ENCODE measurements at regions not wholly inside any gene's neighbourhood (a gene's known extent, or its start where the extent isn't known, plus 50 kb on each side); places are given as distances from the start of the nearest gene placed in this dataset.

DNA sequence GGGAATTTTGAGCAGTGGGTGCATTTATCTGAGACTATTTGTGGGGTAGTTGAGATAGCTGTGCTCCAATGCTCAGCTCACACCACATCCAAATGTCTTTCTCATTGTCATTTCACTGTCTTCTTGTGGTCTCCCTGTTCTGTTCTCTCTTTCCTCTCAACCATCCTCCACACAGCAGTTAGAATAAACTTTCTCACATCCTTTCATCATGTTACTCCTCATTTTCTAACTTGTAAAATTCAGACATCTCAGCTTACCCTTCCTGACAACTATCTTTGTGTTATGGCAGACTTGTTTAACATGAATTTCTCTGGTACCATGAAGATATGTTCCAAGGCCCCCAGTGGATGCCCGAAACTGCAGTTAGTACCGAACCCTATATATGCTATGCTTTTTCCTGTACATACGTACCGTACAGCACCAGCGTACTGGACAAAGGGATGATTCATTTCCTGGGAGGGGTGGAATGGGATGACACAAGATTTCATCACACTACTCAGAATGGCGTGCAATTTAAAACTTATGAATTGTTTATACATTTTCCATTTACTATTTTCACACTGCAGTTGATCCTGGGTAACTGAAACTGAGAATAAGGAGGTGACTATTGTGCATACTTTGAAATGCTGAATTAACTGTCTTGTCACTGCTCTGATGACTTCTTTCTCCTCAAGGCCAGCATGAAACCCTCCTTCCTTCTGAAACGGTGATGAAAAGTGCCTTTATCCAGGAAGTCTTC, 177.1 kb upstream of the SLC38A2 start:
- H2AFZ ChIP-seq (ENCODE audit: low read depth, low read length) = no peak overlapping the region
- H3K4me3 ChIP-seq (ENCODE audit: low read length) = no peak overlapping the region
- no peaks in the 10 kb centered on the region for H3K79me2 ChIP-seq (replicated peaks; ENCODE audit: insufficient read depth, low read length)
- H3K27ac ChIP-seq (ENCODE audit: low read length) = no peak overlapping the region
- no peaks in the 10 kb centered on the region for H3K9me3 ChIP-seq (ENCODE audit: low read length)
- TF ChIP-seq EP300 (conservative IDR thresholded peaks at IDR 0.05; ENCODE audit: poor library complexity, severe bottlenecking) = no peak
- TF ChIP-seq EZH2 (IDR thresholded peaks at IDR 0.05; ENCODE audit: borderline replicate concordance, insufficient read depth, low read length, poor library complexity, severe bottlenecking) = no peak
- TF ChIP-seq, protein P1, sequence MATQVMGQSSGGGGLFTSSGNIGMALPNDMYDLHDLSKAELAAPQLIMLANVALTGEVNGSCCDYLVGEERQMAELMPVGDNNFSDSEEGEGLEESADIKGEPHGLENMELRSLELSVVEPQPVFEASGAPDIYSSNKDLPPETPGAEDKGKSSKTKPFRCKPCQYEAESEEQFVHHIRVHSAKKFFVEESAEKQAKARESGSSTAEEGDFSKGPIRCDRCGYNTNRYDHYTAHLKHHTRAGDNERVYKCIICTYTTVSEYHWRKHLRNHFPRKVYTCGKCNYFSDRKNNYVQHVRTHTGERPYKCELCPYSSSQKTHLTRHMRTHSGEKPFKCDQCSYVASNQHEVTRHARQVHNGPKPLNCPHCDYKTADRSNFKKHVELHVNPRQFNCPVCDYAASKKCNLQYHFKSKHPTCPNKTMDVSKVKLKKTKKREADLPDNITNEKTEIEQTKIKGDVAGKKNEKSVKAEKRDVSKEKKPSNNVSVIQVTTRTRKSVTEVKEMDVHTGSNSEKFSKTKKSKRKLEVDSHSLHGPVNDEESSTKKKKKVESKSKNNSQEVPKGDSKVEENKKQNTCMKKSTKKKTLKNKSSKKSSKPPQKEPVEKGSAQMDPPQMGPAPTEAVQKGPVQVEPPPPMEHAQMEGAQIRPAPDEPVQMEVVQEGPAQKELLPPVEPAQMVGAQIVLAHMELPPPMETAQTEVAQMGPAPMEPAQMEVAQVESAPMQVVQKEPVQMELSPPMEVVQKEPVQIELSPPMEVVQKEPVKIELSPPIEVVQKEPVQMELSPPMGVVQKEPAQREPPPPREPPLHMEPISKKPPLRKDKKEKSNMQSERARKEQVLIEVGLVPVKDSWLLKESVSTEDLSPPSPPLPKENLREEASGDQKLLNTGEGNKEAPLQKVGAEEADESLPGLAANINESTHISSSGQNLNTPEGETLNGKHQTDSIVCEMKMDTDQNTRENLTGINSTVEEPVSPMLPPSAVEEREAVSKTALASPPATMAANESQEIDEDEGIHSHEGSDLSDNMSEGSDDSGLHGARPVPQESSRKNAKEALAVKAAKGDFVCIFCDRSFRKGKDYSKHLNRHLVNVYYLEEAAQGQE (IDR thresholded peaks at IDR 0.05; ENCODE audit: borderline replicate concordance) = no peak
- no peak for TF ChIP-seq POLR2AphosphoS5 (IDR thresholded peaks at IDR 0.05)
- no peak for TF ChIP-seq RAD21 (conservative IDR thresholded peaks at IDR 0.05)
- no peak for TF ChIP-seq MXI1 (conservative IDR thresholded peaks at IDR 0.05; ENCODE audit: poor library complexity, severe bottlenecking)
- TF ChIP-seq, protein P2, sequence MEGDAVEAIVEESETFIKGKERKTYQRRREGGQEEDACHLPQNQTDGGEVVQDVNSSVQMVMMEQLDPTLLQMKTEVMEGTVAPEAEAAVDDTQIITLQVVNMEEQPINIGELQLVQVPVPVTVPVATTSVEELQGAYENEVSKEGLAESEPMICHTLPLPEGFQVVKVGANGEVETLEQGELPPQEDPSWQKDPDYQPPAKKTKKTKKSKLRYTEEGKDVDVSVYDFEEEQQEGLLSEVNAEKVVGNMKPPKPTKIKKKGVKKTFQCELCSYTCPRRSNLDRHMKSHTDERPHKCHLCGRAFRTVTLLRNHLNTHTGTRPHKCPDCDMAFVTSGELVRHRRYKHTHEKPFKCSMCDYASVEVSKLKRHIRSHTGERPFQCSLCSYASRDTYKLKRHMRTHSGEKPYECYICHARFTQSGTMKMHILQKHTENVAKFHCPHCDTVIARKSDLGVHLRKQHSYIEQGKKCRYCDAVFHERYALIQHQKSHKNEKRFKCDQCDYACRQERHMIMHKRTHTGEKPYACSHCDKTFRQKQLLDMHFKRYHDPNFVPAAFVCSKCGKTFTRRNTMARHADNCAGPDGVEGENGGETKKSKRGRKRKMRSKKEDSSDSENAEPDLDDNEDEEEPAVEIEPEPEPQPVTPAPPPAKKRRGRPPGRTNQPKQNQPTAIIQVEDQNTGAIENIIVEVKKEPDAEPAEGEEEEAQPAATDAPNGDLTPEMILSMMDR (IDR thresholded peaks at IDR 0.05; ENCODE audit: poor library complexity, severe bottlenecking) = no peak
- no peak for TF ChIP-seq TAF1 (IDR thresholded peaks at IDR 0.05; ENCODE audit: low read depth)
- no peak for TF ChIP-seq SMC3 (conservative IDR thresholded peaks at IDR 0.05; ENCODE audit: poor library complexity)
- no peaks in the 10 kb centered on the region for H3K27me3 ChIP-seq (ENCODE audit: insufficient read depth, low read depth, low read length)
- no peaks in the 10 kb centered on the region for H3K9me2 ChIP-seq (ENCODE audit: insufficient read depth, low read length)
- H3K36me3 ChIP-seq (ENCODE audit: insufficient read depth, low read length) = no peaks in the 10 kb centered on the region
- no peak overlapping the region for H3K4me2 ChIP-seq (ENCODE audit: low read length)
- H3K9ac ChIP-seq (ENCODE audit: low read length) = no peak overlapping the region
- H3F3A ChIP-seq (ENCODE audit: insufficient read depth, low read length, poor library complexity, severe bottlenecking) = no peaks in the 10 kb centered on the region
- no peaks in the 10 kb centered on the region for H4K20me1 ChIP-seq (ENCODE audit: insufficient read depth)

DNA sequence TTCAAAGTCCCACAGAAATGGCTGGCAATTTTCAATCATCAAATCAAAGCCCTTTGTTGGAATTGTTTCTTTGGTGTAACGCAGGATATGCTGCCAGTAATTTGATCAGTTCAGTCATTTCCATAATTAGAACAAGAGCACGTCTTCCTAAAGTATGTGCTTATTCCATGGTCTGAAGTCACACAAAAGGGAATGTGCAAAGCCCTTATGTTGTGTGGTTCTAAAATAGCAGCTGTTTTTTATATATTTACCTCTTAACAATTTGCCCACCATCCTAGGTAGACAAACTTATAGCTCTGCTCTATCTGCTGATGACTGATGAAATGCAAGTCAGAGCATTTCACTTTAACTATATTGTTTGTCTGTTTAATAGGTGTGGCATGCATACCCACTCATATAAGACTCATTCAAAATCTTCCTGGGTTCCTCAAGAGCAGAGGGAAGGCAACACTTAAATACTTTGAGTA, 176.1 kb upstream of the SLC38A2 start:
- Histone ChIP-seq H3K4me2 (ENCODE audit: low read length) (no peak overlapping the region), H3K9ac (ENCODE audit: low read length) (no peak overlapping the region), H3K9me2 (ENCODE audit: insufficient read depth, low read length) (no peaks in the 10 kb centered on the region), H2AFZ (ENCODE audit: low read depth, low read length) (no peak overlapping the region), H4K20me1 (ENCODE audit: insufficient read depth) (no peaks in the 10 kb centered on the region), H3K36me3 (ENCODE audit: insufficient read depth, low read length) (no peaks in the 10 kb centered on the region), H3K4me3 (ENCODE audit: low read length) (no peak overlapping the region), H3K27me3 (ENCODE audit: insufficient read depth, low read depth, low read length) (no peaks in the 10 kb centered on the region), H3K79me2 (replicated peaks; ENCODE audit: insufficient read depth, low read length) (no peaks in the 10 kb centered on the region), H3K27ac (ENCODE audit: low read length) (no peak overlapping the region), H3K9me3 (ENCODE audit: low read length) (no peaks in the 10 kb centered on the region), H3F3A (ENCODE audit: insufficient read depth, low read length, poor library complexity, severe bottlenecking) (no peaks in the 10 kb centered on the region)
- TF ChIP-seq, protein P1 (IDR thresholded peaks at IDR 0.05; ENCODE audit: borderline replicate concordance) = no peak
- TF ChIP-seq POLR2AphosphoS5 (IDR thresholded peaks at IDR 0.05) (no peak), RAD21 (conservative IDR thresholded peaks at IDR 0.05) (no peak), SMC3 (conservative IDR thresholded peaks at IDR 0.05; ENCODE audit: poor library complexity) (no peak), TAF1 (IDR thresholded peaks at IDR 0.05; ENCODE audit: low read depth) (no peak), EZH2 (IDR thresholded peaks at IDR 0.05; ENCODE audit: borderline replicate concordance, insufficient read depth, low read length, poor library complexity, severe bottlenecking) (no peak)
- TF ChIP-seq, protein P2 (IDR thresholded peaks at IDR 0.05; ENCODE audit: poor library complexity, severe bottlenecking) = no peak
